ENCODE measurements at regions not wholly inside any gene's neighbourhood (a gene's known extent, or its start where the extent isn't known, plus 50 kb on each side); places are given as distances from the start of the nearest gene placed in this dataset.

DNA sequence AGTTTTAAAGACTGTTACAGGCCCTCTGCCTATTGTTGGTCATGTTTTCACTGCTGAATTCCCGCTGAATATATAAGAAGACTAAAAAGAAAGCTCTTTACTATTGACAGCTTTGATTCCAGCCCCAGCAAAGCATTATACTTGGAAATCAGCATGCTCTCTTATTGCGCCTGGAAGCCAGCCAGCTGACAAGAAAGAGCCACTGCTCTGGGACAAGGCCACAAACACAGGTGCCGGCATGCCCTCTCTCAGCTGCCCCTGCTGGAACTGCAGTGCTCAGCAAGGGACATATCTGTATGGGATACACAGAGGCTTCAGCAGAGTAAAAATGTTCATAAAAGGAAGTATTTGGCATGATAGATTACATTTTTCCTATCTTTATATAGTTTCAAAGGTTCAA is 523.9 kb downstream of the ADRA2A start:
- TF ChIP-seq EZH2 (IDR thresholded peaks at IDR 0.05): no peak
- no peak for TF ChIP-seq POLR2AphosphoS5 (IDR thresholded peaks at IDR 0.05; ENCODE audit: borderline replicate concordance, low read depth, low read length)
- TF ChIP-seq FOXP2 (optimal IDR thresholded peaks at IDR 0.05; ENCODE audit: control extremely low read depth, extremely low read length, insufficient read depth): no peak
